HG02763 (cell line): ENCODE measurements at regions not wholly inside any gene's neighbourhood (a gene's known extent, or its start where the extent isn't known, plus 50 kb on each side); places are given as distances from the start of the nearest gene placed in this dataset.

Experiments
- ATAC-seq: cut with Tn5 transposase; IDR thresholded peaks from one replicate; pipeline ENCODE4 v1.9.1; 2021; ENCODE audit warnings: mild to moderate bottlenecking, moderate library complexity; ENCODE audit not compliant: unreplicated experiment

GRCh38 chr2:175476374-175476773 is 294.9 kb upstream of the ATP5MC3 start:
- no peak for ATAC-seq

- no peak for ATAC-seq
These were observed 293.6 kb upstream of the ATP5MC3 start for GRCh38 chr2:175475130-175475529.

GRCh38 chr2:175468431-175469098 is 287.1 kb upstream of the ATP5MC3 start:
- no peak for ATAC-seq

GRCh38 chr2:175465101-175465500 is 283.6 kb upstream of the ATP5MC3 start:
- no peak for ATAC-seq

- ATAC-seq = no peak
These were observed 282.8 kb upstream of the ATP5MC3 start for GRCh38 chr2:175464311-175464670.

GRCh38 chr2:175463589-175464310 is 282.2 kb upstream of the ATP5MC3 start:
- no peak for ATAC-seq

- ATAC-seq = no peak
These were observed 281.7 kb upstream of the ATP5MC3 start for GRCh38 chr2:175463169-175463568.

GRCh38 chr2:175462246-175462645 is 280.7 kb upstream of the ATP5MC3 start:
- no peak for ATAC-seq

GRCh38 chr2:175461839-175462238 is 280.3 kb upstream of the ATP5MC3 start:
- ATAC-seq = no peak

GRCh38 chr2:175457895-175458448 is 276.5 kb upstream of the ATP5MC3 start:
- ATAC-seq = no peak

- ATAC-seq = no peak
These were observed 273.5 kb upstream of the ATP5MC3 start for GRCh38 chr2:175454953-175455389.

- no peak for ATAC-seq
These were observed 268.7 kb upstream of the ATP5MC3 start for GRCh38 chr2:175450029-175450760.

- no peak for ATAC-seq
These were observed 268.1 kb upstream of the ATP5MC3 start for GRCh38 chr2:175449616-175450015.

- no peak for ATAC-seq
These were observed 264.7 kb upstream of the ATP5MC3 start for GRCh38 chr2:175446201-175446600.

- ATAC-seq = no peak
These were observed 263.8 kb upstream of the ATP5MC3 start for GRCh38 chr2:175445281-175445680.

GRCh38 chr2:175442441-175442840 is 260.9 kb upstream of the ATP5MC3 start:
- ATAC-seq = no peak

- ATAC-seq = no peak
These were observed 259.8 kb upstream of the ATP5MC3 start for GRCh38 chr2:175441181-175441761.

- no peak for ATAC-seq
These were observed 257.9 kb upstream of the ATP5MC3 start for GRCh38 chr2:175439416-175439815.

GRCh38 chr2:175437167-175437566 is 255.7 kb upstream of the ATP5MC3 start:
- no peak for ATAC-seq

- ATAC-seq = no peak
These were observed 254.6 kb upstream of the ATP5MC3 start for GRCh38 chr2:175436076-175436475.

- no peak for ATAC-seq
These were observed 253.5 kb upstream of the ATP5MC3 start for GRCh38 chr2:175435012-175435411.
